ENCODE measurements at regions not wholly inside any gene's neighbourhood (a gene's known extent, or its start where the extent isn't known, plus 50 kb on each side); places are given as distances from the start of the nearest gene placed in this dataset.
"Not testable (repeated sequence)": the region's sequence is repeated elsewhere in the genome, so short reads cannot be mapped to it uniquely, and the experiment has no call there.

DNA sequence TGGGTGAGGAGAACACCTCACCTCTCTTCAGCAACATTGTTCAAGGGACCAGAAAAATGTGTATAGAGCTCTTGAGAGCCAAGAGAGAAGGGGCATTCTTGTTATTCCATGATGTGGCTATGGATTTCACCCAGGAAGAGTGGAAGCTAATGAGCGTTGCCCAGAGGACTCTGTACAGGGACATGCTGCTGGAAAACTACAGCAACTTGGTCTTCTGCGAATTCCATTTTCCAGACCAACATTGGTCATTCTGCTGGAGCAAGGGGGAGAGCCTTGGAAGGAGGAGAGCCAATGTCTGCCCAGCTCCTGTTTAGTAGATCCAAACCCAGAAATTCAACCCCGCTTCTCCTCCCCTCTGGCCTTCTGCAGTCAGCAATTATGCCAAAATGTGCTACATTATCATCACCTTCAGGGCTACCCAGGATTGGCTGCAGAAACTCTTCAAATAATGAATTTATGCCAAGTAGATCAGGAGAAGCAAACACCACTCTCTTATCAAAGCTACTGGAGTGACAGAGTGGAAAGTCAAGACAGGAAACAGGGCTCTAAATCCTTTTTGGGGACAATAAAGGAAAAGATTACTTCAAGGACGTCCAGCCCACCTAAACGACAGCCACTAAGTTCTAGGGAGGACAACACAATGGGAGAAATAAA lies 707.5 kb upstream of the LUZP2 start:
- H3K4me3 ChIP-seq (ENCODE audit: low read depth, low read length), result no peak overlapping the region
- TF ChIP-seq, protein P1, sequence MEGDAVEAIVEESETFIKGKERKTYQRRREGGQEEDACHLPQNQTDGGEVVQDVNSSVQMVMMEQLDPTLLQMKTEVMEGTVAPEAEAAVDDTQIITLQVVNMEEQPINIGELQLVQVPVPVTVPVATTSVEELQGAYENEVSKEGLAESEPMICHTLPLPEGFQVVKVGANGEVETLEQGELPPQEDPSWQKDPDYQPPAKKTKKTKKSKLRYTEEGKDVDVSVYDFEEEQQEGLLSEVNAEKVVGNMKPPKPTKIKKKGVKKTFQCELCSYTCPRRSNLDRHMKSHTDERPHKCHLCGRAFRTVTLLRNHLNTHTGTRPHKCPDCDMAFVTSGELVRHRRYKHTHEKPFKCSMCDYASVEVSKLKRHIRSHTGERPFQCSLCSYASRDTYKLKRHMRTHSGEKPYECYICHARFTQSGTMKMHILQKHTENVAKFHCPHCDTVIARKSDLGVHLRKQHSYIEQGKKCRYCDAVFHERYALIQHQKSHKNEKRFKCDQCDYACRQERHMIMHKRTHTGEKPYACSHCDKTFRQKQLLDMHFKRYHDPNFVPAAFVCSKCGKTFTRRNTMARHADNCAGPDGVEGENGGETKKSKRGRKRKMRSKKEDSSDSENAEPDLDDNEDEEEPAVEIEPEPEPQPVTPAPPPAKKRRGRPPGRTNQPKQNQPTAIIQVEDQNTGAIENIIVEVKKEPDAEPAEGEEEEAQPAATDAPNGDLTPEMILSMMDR (IDR thresholded peaks at IDR 0.05; ENCODE audit: low read depth, low read length), result no peak

DNA sequence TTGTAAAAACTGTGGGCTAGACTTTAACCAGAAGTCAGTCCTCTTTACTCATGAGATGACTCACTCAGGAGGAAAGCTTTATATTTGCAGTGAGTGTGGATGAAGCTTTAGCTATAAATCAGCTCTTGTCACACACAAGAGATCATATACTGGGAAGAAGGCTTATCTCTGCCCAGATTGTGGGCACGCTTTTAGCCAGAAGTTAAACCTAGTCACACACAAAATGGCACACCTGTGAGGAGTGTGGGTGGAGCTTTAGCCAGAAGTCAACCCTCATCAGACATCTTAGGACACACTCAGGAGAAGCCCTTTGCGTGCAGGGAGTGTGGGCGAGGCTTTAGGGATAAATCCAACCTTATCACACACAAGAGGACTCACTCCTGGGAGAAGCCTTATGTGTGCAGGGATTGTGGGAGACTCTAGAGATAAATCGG lies 706.9 kb upstream of the LUZP2 start:
- TF ChIP-seq, protein P1 (IDR thresholded peaks at IDR 0.05; ENCODE audit: low read depth, low read length), result no peak
- no peak overlapping the region for H3K4me3 ChIP-seq (ENCODE audit: low read depth, low read length)

DNA sequence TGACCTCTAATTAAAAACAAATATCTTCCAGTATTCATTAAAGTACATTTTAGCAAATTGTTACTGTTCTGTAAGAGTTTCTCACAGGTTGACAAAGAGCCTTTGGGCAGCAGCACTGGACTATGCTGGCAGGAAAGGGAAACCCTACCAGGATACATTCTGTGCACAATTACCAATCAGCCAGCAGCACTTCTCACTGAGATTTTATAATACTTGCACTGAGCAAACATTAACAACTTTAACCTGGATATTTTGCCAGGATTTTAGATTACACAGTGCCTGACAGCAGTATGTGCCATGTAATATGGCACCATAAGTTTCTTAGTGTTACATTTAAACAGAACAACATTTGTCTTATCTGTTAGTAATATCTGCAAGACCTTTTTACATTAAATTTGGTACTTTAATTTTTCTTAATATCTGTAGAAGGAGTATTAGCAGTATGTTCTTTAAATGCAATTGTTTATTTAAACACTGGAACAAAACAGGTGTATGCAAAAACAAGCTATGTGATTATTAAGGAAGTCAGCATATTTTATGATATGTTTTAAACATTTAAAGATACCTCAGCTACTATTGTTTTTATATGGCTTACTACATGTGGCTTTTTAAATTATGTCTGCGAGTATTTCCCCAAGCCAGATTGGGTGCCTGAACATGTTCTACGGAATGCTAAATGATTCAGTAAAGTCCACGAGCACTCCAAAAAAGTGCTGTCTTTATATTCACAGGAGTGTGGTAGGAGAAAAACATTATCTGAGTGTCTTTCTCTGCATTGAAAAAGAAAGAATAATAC lies 699.0 kb upstream of the LUZP2 start:
- H3K4me3 ChIP-seq (ENCODE audit: low read depth, low read length), result no peak overlapping the region
- TF ChIP-seq, protein P1 (IDR thresholded peaks at IDR 0.05; ENCODE audit: low read depth, low read length), result no peak

DNA sequence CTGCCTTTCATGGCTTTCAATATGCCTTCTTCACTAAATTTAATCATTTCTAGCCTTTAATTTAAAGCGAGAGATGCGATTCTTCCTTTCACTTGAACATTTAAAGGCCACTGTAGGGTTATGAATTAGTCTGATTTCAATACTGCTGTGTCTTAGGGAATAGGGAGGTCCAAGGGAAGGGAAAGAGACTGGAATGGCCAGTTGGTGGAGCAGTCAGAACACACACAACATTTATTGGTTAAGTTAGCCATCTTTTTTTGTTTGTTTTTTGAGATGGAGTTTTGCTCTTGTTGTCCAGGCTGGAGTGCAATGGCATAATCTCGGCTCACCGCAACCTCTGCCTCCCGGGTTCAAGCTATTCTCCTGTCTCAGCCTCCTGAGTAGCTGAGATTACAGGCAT lies 662.5 kb upstream of the LUZP2 start:
- H3K4me3 ChIP-seq (ENCODE audit: low read depth, low read length), result not testable (repeated sequence)

DNA sequence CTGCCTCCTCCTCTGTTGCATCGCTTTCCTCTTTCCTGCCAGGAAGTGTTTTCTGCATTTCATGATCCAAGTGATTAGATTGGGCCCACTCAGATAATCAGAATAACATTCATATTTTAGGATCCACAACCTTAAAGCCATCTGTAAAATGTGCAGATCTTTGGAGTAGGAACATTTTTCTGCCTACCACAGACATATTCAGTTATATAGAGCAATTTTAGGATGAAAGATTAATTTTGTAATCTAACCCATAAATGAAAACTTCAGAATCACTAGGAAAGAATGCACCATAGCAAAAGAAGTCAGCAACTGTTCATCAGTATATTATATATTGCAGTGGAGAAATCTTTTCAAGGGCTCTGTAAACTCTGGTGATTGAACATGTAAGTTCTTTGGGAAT lies 659.9 kb upstream of the LUZP2 start:
- TF ChIP-seq, protein P1 (IDR thresholded peaks at IDR 0.05; ENCODE audit: low read depth, low read length), result no peak
- no peak overlapping the region for H3K4me3 ChIP-seq (ENCODE audit: low read depth, low read length)

DNA sequence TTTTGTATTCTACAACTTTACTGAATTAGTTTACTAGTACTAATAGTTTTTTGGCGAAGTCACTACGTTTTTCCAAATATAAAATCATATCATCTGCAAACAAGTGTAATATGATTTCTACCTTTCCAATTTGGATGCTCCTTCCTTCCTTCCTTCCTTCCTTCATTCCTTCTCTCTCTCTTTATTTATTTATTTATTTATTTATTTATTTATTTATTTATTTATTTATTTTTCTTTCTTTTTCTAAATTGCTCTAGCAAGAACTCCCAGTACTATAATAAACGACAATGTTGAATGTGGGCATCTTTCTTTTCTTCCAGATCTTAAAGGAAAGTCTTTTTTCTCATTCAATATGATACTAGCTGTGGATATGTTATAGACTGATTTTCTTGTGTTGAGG lies 656.0 kb upstream of the LUZP2 start:
- no peak overlapping the region for H3K4me3 ChIP-seq (ENCODE audit: low read depth, low read length)
- TF ChIP-seq, protein P1 (IDR thresholded peaks at IDR 0.05; ENCODE audit: low read depth, low read length), result no peak

DNA sequence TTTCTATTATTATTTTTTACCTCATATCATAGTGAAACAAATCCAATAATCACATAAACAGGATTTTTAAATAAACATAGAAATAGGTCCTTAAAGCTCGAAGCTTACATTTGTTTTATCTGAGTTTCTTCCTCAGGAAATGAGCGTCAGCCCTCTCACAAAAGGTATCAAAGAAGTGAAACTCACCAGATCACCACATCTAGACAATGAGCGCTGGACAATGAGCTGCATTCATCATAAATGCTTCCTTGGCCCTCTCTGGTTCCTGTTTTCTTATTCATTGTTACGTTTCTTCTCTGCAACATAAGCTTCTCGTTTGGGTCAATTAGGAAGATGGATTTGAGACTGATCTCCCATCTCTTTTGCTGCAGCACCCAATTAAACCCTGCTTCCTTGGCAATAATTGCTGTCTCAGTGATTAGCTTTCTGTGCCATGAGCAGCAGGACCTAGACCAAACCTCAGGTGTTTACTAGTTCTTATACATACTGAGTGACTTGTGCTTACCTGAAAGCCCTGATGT lies 649.9 kb upstream of the LUZP2 start:
- H3K4me3 ChIP-seq (ENCODE audit: low read depth, low read length), result no peak overlapping the region
- TF ChIP-seq, protein P1 (IDR thresholded peaks at IDR 0.05; ENCODE audit: low read depth, low read length), result no peak
